Spleen (tissue), 11 donors: ENCODE measurements at regions not wholly inside any gene's neighbourhood (a gene's known extent, or its start where the extent isn't known, plus 50 kb on each side); places are given as distances from the start of the nearest gene placed in this dataset.
"Not testable (repeated sequence)": the region's sequence is repeated elsewhere in the genome, so short reads cannot be mapped to it uniquely, and the experiment has no call there.

Source experiments
- DNase-seq: peaks from one replicate; pipeline ENCODE4 v3.0.0-alpha.2; 2020
- H3K27ac ChIP-seq, 8 donors: fragments of 200-600 bp; sonication (generic) in 7 of 8; 1 replicate in 4 of 8; 2 replicates in 4 of 8; pipeline versions ENCODE4 v1.5.0 to v1.8.0; 2016 to 2021; ENCODE audit warnings: inconsistent platforms in 4 of 8, mild to moderate bottlenecking in 4 of 8, moderate library complexity in 1 of 8
- H3K27me3 ChIP-seq, 7 donors: fragments of 200-600 bp; sonication (generic) in 6 of 7; replicated peaks in 1 of 7; 1 replicate in 4 of 7; 2 replicates in 3 of 7; pipeline versions ENCODE4 v1.5.0 to v1.8.0; 2016 to 2021; ENCODE audit warnings: inconsistent platforms in 3 of 7, mild to moderate bottlenecking in 1 of 7
- H3K36me3 ChIP-seq, 6 donors: fragments of 200-600 bp; sonication (generic) in 5 of 6; 1 replicate in 4 of 6; 2 replicates in 2 of 6; pipeline versions ENCODE4 v1.5.0 to v1.8.0; 2016 to 2021; ENCODE audit warnings: inconsistent platforms in 2 of 6
- H3K4me1 ChIP-seq, 6 donors: fragments of 200-600 bp; sonication (generic) in 5 of 6; 1 replicate in 3 of 6; 2 replicates in 3 of 6; pipeline versions ENCODE4 v1.5.0 to v1.8.0; 2016 to 2021; ENCODE audit warnings: inconsistent platforms in 3 of 6
- H3K4me3 ChIP-seq, 8 donors: fragments of 200-600 bp; sonication (generic) in 7 of 8; 1 replicate in 4 of 8; 2 replicates in 4 of 8; pipeline versions ENCODE4 v1.5.0 to v1.8.0; 2016 to 2021; ENCODE audit warnings: inconsistent platforms in 4 of 8, mild to moderate bottlenecking in 4 of 8, moderate library complexity in 2 of 8
- H3K9me3 ChIP-seq, 8 donors: fragments of 200-600 bp; sonication (generic) in 7 of 8; 1 replicate in 4 of 8; 2 replicates in 4 of 8; pipeline versions ENCODE4 v1.5.0 to v1.8.0; 2016 to 2021; ENCODE audit warnings: inconsistent platforms in 4 of 8
- POLR2A ChIP-seq, 3 donors: fragments of 450-650 bp; IDR thresholded peaks; one replicate each; pipeline ENCODE4 v1.5.1; 2017; ENCODE audit warnings: antibody characterized with exemption in 3 of 3, mild to moderate bottlenecking in 1 of 3
- POLR2AphosphoS5 ChIP-seq, 3 donors: sonication (generic); formaldehyde crosslinking; IDR thresholded peaks; one replicate each; pipeline ENCODE4 v1.5.1; 2017; ENCODE audit warnings: antibody characterized with exemption in 3 of 3
- WGBS, 5 donors: extraction: QIAGEN DNeasy Blood & Tissue Kit in 3 of 5; methylation state at CpG; one replicate each; pipeline versions ENCODE4 v1.1.5 to v1.1.7; 2013 to 2018; 5-methylcytosine and 5-hydroxymethylcytosine counted together
- intact Hi-C: fragments of 100-400 bp; cut with DNase I; formaldehyde crosslinking; loops from one replicate; pipeline ENCODE4 v1.15.0; 2023; ENCODE audit warnings: low total_unique reads
- TF ChIP-seq, protein P1 (sequence below), 11 experiments: fragments of 200-600 bp in 7 of 11; fragments of 450-650 bp in 4 of 11; sonication (generic) in 4 of 11; IDR thresholded peaks in 8 of 11; conservative IDR thresholded peaks in 3 of 11; 1 replicate in 7 of 11; 2 replicates in 4 of 11; pipeline versions ENCODE4 v1.4.0 to v1.8.0; 2016 to 2021; ENCODE audit warnings: antibody characterized with exemption in 11 of 11, inconsistent platforms in 4 of 11, mild to moderate bottlenecking in 1 of 11
- donor health status: healthy with polysubstance abuse.
- donor health status: DM: no; HTN: no; CAD: no; lungs with moderate emphysema.
- donor health status: DM: no; HTN: no; CAD: no.
- donor health status: Bipolar disorder and iron deficiency.
- donor health status: healthy.
- donor health status: DM: no; HTN: no; CAD: no.
- donor health status: DM: yes; HTN: yes; CAD: no.

DNA sequence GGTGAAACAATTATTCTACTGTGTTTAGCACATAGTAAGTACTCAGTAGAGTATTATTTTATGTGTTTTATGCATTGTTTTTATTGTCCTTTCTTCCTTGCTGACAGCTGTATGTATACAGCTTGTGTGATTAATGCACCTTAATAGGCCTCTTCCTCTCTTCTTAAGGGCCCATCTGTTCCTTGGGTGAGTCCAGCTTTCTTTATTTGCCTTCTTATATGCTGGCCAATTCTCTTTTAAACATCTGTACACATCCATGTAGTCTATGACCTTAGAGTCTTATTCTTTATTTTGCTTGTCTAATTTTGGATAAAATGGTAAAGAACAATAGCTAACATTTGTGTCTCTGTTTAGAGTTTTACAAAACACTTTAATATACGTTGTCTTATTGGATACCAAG is 333.7 kb upstream of the MEIS1 start:
- no peaks in the 10 kb centered on the region for H3K9me3 ChIP-seq
- no peaks in the 10 kb centered on the region for H3K36me3 ChIP-seq
- no peak overlapping the region for H3K4me3 ChIP-seq
- DNase-seq = no peak
- H3K27ac ChIP-seq = no peak overlapping the region
- no peaks in the 10 kb centered on the region for H3K27me3 ChIP-seq
- H3K4me1 ChIP-seq = no peaks in the 10 kb centered on the region
- 63 to 79% (median 73%) methylated on average over 1 of the region's 1 CpG for WGBS, 5 donors
- intact Hi-C loops = no loop called here
- TF ChIP-seq, protein P1, sequence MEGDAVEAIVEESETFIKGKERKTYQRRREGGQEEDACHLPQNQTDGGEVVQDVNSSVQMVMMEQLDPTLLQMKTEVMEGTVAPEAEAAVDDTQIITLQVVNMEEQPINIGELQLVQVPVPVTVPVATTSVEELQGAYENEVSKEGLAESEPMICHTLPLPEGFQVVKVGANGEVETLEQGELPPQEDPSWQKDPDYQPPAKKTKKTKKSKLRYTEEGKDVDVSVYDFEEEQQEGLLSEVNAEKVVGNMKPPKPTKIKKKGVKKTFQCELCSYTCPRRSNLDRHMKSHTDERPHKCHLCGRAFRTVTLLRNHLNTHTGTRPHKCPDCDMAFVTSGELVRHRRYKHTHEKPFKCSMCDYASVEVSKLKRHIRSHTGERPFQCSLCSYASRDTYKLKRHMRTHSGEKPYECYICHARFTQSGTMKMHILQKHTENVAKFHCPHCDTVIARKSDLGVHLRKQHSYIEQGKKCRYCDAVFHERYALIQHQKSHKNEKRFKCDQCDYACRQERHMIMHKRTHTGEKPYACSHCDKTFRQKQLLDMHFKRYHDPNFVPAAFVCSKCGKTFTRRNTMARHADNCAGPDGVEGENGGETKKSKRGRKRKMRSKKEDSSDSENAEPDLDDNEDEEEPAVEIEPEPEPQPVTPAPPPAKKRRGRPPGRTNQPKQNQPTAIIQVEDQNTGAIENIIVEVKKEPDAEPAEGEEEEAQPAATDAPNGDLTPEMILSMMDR (IDR thresholded peaks at IDR 0.05 in 8 of 11, conservative IDR thresholded peaks at IDR 0.05 in 3 of 11) = no peak
- no peak for TF ChIP-seq POLR2AphosphoS5 (IDR thresholded peaks at IDR 0.05)
- TF ChIP-seq POLR2A (IDR thresholded peaks at IDR 0.05) = no peak

DNA sequence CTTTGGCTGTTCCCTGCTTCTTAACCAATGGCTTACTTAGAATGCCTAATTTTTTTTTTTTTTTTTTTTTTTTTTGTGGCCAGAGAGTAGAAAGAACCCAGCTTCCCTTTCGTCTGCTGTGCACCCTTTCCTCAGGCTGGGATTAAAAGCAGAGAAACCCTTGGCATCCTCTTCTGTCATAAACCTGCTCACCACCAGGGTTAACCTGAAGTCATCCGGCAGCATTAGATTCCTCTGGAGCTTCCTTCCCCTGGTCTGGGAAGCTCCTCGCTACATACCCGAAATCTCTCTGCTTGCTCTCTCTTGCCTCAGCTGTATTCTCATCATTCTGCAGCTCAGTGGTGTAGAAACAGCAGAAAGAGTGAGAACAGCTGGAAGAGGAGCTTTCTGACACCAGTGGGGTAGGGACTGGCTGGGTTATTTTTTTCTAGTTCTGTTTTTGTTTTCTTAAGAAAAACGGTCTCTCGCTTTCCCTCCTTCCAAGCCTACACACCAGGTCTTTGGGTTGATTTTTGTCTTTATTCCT is 339.0 kb upstream of the MEIS1 start:
- 73 to 85% (median 75%) methylated on average over 6 of the region's 6 CpGs for WGBS, 5 donors

DNA sequence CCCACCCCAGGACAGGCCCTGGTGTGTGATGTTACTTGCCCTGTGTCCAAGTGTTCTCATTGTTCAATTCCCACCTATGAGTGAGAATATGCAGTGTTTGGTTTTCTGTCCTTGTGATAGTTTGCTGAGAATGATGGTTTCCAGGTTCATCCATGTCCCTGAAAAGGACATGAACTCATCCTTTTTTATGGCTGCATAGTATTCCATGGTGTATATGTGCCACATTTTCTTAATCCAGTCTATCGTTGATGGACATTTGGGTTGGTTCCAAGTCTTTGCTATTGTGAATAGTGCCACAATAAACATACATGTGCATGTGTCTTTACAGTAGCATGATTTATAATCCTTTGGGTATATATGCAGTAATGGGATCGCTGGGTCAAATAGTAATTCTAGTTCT is 340.2 kb upstream of the MEIS1 start:
- WGBS, 5 donors = 80 to 100% (median 92%) methylated on average over 1 to 2 of the region's 2 CpGs
- peaks cover 0 to 12% (median 2%) of the 10 kb centered on the region in 8 donors for H3K9me3 ChIP-seq
- H3K27ac ChIP-seq, H3K36me3 ChIP-seq, intact Hi-C loops, DNase-seq, H3K4me1 ChIP-seq, H3K4me3 ChIP-seq, H3K27me3 ChIP-seq: not testable (repeated sequence)

More for the DNA sequence above, 339.0 kb upstream of the MEIS1 start:
- Histone ChIP-seq H3K4me1 (no peaks in the 10 kb centered on the region), H3K27me3 (no peaks in the 10 kb centered on the region), H3K9me3 (peaks cover 0 to 4% (median 0%) of the 10 kb centered on the region in 8 donors), H3K36me3 (no peaks in the 10 kb centered on the region), H3K4me3 (no peak overlapping the region), H3K27ac (no peak overlapping the region)
- no peak for DNase-seq
- intact Hi-C loops = no loop called here
- TF ChIP-seq POLR2A (IDR thresholded peaks at IDR 0.05) (no peak), POLR2AphosphoS5 (IDR thresholded peaks at IDR 0.05) (no peak)
- TF ChIP-seq, protein P1 (IDR thresholded peaks at IDR 0.05 in 8 of 11, conservative IDR thresholded peaks at IDR 0.05 in 3 of 11) = no peak

DNA sequence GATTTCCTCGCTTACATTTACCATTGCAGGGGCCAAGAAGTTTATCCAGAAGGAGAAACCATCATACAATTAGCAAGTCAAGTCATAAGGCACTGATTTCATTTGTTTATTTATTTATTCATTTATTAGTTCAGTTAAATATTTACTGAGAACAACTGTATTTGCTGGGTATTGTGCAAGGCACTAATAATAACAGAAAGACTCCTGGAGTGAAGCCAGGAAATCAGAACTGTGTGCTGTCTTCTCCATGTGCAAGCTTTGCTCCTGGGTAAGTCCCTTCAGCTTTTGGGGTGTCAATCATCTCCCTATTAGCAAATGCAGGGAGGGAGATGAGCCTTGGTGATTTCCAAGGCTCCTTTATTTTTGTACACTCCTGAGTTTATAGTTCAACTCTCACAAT is 341.6 kb upstream of the MEIS1 start:
- WGBS, 5 donors = 50 to 84% (median 78%) methylated on average over 1 of the region's 1 CpG
- no peaks in the 10 kb centered on the region for H3K4me1 ChIP-seq

More for the DNA sequence above, 341.6 kb upstream of the MEIS1 start:
- Histone ChIP-seq H3K27me3 (no peaks in the 10 kb centered on the region), H3K9me3 (peaks cover 0 to 13% (median 2%) of the 10 kb centered on the region in 8 donors), H3K36me3 (no peaks in the 10 kb centered on the region), H3K4me3 (no peak overlapping the region), H3K27ac (no peak overlapping the region)
- intact Hi-C loops = no loop called here
- no peak for TF ChIP-seq POLR2A (IDR thresholded peaks at IDR 0.05)
- TF ChIP-seq, protein P1 (IDR thresholded peaks at IDR 0.05 in 8 of 11, conservative IDR thresholded peaks at IDR 0.05 in 3 of 11) = no peak
- no peak for TF ChIP-seq POLR2AphosphoS5 (IDR thresholded peaks at IDR 0.05)
- no peak for DNase-seq
